ENCODE measurements at regions not wholly inside any gene's neighbourhood (a gene's known extent, or its start where the extent isn't known, plus 50 kb on each side); places are given as distances from the start of the nearest gene placed in this dataset.

DNA sequence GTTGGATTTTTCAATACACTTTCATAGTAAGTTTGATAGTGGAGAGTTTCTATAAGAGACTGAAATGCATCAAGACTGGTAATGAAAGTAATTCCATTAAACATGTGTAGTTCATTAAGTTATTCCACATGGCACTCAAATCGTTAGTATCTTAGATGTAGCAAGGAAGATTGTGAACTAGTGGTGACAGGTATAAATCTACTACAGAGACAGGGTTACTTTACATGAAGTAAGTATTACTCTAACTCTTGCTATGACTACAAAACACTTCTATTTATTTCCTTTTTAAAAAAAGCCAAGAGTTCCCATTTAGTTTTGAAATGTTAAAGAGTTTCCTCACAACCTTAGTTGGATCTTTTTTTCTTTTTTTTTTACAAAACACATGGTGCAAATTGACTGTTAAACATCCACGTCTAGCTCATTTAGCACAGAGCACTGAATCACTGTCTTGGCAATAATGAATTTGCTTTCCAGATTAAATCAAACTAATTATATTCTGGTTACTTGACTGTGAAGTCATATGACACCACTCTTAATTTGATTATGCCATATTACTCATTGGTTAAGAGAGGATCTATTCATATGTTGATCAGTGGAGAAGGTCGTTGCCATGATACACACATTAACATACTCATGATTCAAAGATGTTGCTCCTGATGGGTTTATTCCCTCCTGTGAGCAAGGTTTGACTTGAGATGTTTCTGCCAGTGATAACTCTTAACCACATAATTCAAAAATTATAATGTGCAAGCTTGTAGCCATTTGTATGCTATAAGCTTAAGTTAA is 644.8 kb downstream of the EFNA5 start:
- TF ChIP-seq, protein P1, sequence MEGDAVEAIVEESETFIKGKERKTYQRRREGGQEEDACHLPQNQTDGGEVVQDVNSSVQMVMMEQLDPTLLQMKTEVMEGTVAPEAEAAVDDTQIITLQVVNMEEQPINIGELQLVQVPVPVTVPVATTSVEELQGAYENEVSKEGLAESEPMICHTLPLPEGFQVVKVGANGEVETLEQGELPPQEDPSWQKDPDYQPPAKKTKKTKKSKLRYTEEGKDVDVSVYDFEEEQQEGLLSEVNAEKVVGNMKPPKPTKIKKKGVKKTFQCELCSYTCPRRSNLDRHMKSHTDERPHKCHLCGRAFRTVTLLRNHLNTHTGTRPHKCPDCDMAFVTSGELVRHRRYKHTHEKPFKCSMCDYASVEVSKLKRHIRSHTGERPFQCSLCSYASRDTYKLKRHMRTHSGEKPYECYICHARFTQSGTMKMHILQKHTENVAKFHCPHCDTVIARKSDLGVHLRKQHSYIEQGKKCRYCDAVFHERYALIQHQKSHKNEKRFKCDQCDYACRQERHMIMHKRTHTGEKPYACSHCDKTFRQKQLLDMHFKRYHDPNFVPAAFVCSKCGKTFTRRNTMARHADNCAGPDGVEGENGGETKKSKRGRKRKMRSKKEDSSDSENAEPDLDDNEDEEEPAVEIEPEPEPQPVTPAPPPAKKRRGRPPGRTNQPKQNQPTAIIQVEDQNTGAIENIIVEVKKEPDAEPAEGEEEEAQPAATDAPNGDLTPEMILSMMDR (IDR thresholded peaks at IDR 0.05; ENCODE audit: control extremely low read depth, extremely low read depth) = no peak
- H3K4me3 ChIP-seq = no peak overlapping the region
- H3K4me1 ChIP-seq (ENCODE audit: control insufficient read depth in 5 of 5, insufficient read depth in 5 of 5, low read length in 5 of 5) = peaks cover 0 to 2% (median 0%) of the 10 kb centered on the region in 5 donors
- WGBS, 2 donors = 50 to 73% methylated on average over 3 of the region's 3 CpGs
- no peak overlapping the region for H3K9ac ChIP-seq (ENCODE audit: insufficient read depth in 1 of 2, low read length in 2 of 2)
- no peaks in the 10 kb centered on the region for H3K36me3 ChIP-seq (ENCODE audit: control insufficient read depth in 4 of 4, insufficient read depth in 4 of 4, low read length in 4 of 4)
- H3K27me3 ChIP-seq (ENCODE audit: control insufficient read depth in 3 of 3, insufficient read depth in 3 of 3, low read length in 2 of 3) = no peaks in the 10 kb centered on the region
- DNase-seq (no peak), ATAC-seq (ENCODE audit: insufficient read depth, low FRiP score) (no peak)
- H3K9me3 ChIP-seq (ENCODE audit: control insufficient read depth in 4 of 4, insufficient read depth in 3 of 4, low read length in 3 of 4) = no peaks in the 10 kb centered on the region
- no peak overlapping the region for H3K27ac ChIP-seq (ENCODE audit: low read depth in 1 of 2, low read length in 1 of 2)

DNA sequence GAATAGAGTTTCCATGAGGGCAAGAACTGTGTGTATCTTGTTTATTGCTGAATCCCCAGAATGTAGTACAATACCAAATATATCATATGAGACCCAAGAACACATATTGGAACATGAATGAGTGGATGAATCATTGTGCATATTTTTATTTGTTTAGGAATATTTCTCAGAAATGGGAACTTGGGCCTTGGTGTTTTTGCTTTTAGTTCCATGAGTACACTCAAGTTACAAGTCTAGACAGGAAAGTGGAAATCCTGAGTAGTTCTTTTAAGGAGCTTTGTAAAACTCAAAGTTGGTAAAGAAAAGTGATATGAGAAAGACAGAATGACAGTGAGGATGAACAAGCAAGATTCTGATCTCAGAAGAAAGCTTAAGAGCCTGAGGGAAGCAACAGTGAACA is 647.0 kb downstream of the EFNA5 start:
- Histone ChIP-seq H3K4me3 (no peak overlapping the region), H3K27me3 (ENCODE audit: control insufficient read depth in 3 of 3, insufficient read depth in 3 of 3, low read length in 2 of 3) (no peaks in the 10 kb centered on the region), H3K36me3 (ENCODE audit: control insufficient read depth in 4 of 4, insufficient read depth in 4 of 4, low read length in 4 of 4) (no peaks in the 10 kb centered on the region), H3K9me3 (ENCODE audit: control insufficient read depth in 4 of 4, insufficient read depth in 3 of 4, low read length in 3 of 4) (no peaks in the 10 kb centered on the region), H3K9ac (ENCODE audit: insufficient read depth in 1 of 2, low read length in 2 of 2) (no peak overlapping the region), H3K4me1 (ENCODE audit: control insufficient read depth in 5 of 5, insufficient read depth in 5 of 5, low read length in 5 of 5) (no peaks in the 10 kb centered on the region), H3K27ac (ENCODE audit: low read depth in 1 of 2, low read length in 1 of 2) (no peak overlapping the region)
- DNase-seq (no peak), ATAC-seq (ENCODE audit: insufficient read depth, low FRiP score) (no peak)
- TF ChIP-seq, protein P1 (IDR thresholded peaks at IDR 0.05; ENCODE audit: control extremely low read depth, extremely low read depth) = no peak

DNA sequence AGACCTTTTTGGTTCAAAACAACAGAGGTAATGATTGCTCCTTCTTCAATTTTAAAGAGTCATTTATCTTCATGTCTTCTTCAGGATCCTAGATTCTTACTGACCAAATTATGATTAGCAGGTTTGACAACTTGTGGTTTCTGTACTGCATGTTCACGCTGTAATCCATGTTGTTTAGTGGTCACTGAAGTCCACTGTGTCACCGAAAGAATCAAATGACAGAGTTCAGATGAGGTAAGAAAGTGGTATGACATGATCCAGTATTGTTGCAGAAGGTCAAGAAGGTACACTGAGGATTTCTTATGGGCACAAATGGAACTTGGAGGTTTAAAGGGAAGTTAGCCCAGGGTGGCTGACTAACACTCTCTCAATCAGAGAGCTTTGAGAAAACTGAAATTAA is 649.2 kb downstream of the EFNA5 start:
- TF ChIP-seq, protein P1 (IDR thresholded peaks at IDR 0.05; ENCODE audit: control extremely low read depth, extremely low read depth) = no peak

DNA sequence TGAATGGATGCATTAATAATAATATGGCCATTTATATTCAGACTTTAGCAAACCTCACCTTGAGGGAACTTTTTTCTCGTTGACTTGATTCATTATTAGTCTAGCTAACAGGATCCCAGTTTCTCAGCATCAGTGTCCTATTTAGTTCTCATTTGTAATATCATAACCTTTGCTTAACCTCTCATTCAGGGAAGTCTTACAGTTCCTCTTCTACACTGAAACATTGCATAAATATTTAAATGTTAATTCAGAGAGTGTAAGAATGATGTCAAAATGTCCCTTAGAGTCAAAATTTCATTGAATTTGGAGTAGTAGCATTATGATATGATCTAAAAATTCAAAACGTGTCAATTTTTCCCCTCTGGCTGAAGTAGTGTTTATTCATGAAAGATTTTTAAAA is 650.1 kb downstream of the EFNA5 start:
- WGBS, 2 donors = 66 to 79% methylated on average over 2 of the region's 2 CpGs
- H3K27me3 ChIP-seq (ENCODE audit: control insufficient read depth in 3 of 3, insufficient read depth in 3 of 3, low read length in 2 of 3) = no peaks in the 10 kb centered on the region
- no peak overlapping the region for H3K27ac ChIP-seq (ENCODE audit: low read depth in 1 of 2, low read length in 1 of 2)
- no peaks in the 10 kb centered on the region for H3K4me1 ChIP-seq (ENCODE audit: control insufficient read depth in 5 of 5, insufficient read depth in 5 of 5, low read length in 5 of 5)
- no peak overlapping the region for H3K9ac ChIP-seq (ENCODE audit: insufficient read depth in 1 of 2, low read length in 2 of 2)
- ATAC-seq (ENCODE audit: insufficient read depth, low FRiP score) (no peak), DNase-seq (no peak)
- no peak overlapping the region for H3K4me3 ChIP-seq
- H3K9me3 ChIP-seq (ENCODE audit: control insufficient read depth in 4 of 4, insufficient read depth in 3 of 4, low read length in 3 of 4) = no peaks in the 10 kb centered on the region
- TF ChIP-seq, protein P1 (IDR thresholded peaks at IDR 0.05; ENCODE audit: control extremely low read depth, extremely low read depth) = no peak
- H3K36me3 ChIP-seq (ENCODE audit: control insufficient read depth in 4 of 4, insufficient read depth in 4 of 4, low read length in 4 of 4) = no peaks in the 10 kb centered on the region

More for the DNA sequence above, 649.2 kb downstream of the EFNA5 start:
- Histone ChIP-seq H3K36me3 (ENCODE audit: control insufficient read depth in 4 of 4, insufficient read depth in 4 of 4, low read length in 4 of 4) (no peaks in the 10 kb centered on the region), H3K4me3 (no peak overlapping the region), H3K4me1 (ENCODE audit: control insufficient read depth in 5 of 5, insufficient read depth in 5 of 5, low read length in 5 of 5) (no peaks in the 10 kb centered on the region), H3K27ac (ENCODE audit: low read depth in 1 of 2, low read length in 1 of 2) (no peak overlapping the region), H3K9me3 (ENCODE audit: control insufficient read depth in 4 of 4, insufficient read depth in 3 of 4, low read length in 3 of 4) (no peaks in the 10 kb centered on the region), H3K9ac (ENCODE audit: insufficient read depth in 1 of 2, low read length in 2 of 2) (no peak overlapping the region), H3K27me3 (ENCODE audit: control insufficient read depth in 3 of 3, insufficient read depth in 3 of 3, low read length in 2 of 3) (no peaks in the 10 kb centered on the region)
- ATAC-seq (ENCODE audit: insufficient read depth, low FRiP score) = no peak
- no peak for DNase-seq
- WGBS, 2 donors = 93 to 94% methylated on average over 2 of the region's 2 CpGs
